Epithelial cell of esophagus (primary cell): ENCODE measurements at regions not wholly inside any gene's neighbourhood (a gene's known extent, or its start where the extent isn't known, plus 50 kb on each side); places are given as distances from the start of the nearest gene placed in this dataset.
A peak's percentile ranks its signal among the peaks of the same experiment; 100 is the strongest.

Source experiments
- DNase-seq: peaks from one replicate; pipeline ENCODE4 v3.0.0; 2010; ENCODE audit warnings: low read depth
- H3K4me3 ChIP-seq: 2 replicates; pipeline ENCODE4 v1.5.1; 2011; ENCODE audit warnings: mild to moderate bottlenecking, low read length, control low read depth
- CTCF ChIP-seq: IDR thresholded peaks from 2 replicates; pipeline ENCODE4 v1.5.1; 2011; ENCODE audit warnings: low read depth, mild to moderate bottlenecking, low read length, control low read depth, inconsistent platforms; ENCODE audit not compliant: insufficient read depth; ENCODE audit errors: missing control alignments

GRCh38 chr12:22796941-22797630, 172.1 kb downstream of the ETNK1 start:
- no peak overlapping the region for H3K4me3 ChIP-seq
- no peak for TF ChIP-seq CTCF
- DNase-seq = no peak

DNA sequence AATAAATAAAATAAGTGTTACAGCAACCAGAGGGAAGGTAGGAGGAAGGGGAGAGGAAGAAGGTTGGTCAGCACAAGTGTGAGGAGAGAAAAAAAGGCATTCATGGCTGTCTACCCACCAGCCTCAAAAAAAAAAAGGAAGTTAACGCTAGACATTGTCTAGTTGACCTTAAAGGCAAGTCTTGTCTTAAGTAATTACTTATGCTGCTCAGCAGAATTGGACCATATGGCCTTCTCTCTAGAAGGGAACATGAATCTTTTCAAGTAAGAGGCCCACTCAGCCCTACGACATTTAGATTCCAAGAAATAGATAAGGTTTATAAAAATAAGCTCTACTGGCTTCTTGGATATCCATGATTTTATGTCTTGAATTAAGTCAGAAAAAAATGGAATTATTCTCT, 172.7 kb downstream of the ETNK1 start:
- TF ChIP-seq CTCF = no peak
- no peak overlapping the region for H3K4me3 ChIP-seq
- DNase-seq = no peak

DNA sequence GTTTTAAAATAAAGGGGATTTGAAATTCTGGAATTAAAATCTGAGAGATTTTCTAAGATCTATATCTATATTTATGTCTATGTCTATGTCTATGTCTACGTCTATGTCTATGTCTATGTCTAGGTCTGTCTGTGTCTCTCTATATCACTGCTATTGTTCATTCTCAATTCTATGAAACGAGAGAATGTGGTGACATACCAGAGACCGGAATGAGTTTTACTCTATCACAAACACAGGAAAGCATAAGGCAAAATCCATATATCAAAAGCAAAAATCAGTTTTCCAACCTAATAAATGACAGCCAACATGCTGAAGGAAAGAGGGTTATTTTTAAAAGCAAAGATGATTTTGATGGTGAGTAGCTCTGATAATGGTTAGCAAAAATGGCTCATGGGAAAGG, 173.1 kb downstream of the ETNK1 start:
- TF ChIP-seq CTCF = no peak
- no peak overlapping the region for H3K4me3 ChIP-seq
- DNase-seq = no peak

GRCh38 chr12:22799503-22799902, 174.5 kb downstream of the ETNK1 start:
- TF ChIP-seq CTCF = no peak
- no peak overlapping the region for H3K4me3 ChIP-seq
- DNase-seq = no peak

DNA sequence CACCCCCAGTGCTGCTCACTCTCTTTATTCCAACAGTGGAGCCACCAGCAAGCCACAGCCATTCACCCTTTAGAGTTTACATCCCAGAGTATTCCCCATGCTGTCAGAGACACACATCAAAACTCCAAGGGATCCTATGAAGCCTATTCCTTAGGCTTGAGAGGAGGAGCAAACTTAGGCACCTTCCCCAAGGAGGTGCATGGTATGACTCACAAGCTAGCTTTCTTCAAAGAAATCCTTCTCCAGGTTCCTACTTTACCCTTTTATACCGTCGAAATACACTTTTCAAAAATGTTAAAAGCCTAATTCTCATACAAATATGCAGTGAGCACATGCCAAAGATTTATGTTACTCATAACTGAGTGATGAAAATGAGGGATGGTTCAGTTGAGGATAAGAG, 175.4 kb downstream of the ETNK1 start:
- DNase-seq = peak; percentile 8
- no peak overlapping the region for H3K4me3 ChIP-seq
- no peak for TF ChIP-seq CTCF

DNA sequence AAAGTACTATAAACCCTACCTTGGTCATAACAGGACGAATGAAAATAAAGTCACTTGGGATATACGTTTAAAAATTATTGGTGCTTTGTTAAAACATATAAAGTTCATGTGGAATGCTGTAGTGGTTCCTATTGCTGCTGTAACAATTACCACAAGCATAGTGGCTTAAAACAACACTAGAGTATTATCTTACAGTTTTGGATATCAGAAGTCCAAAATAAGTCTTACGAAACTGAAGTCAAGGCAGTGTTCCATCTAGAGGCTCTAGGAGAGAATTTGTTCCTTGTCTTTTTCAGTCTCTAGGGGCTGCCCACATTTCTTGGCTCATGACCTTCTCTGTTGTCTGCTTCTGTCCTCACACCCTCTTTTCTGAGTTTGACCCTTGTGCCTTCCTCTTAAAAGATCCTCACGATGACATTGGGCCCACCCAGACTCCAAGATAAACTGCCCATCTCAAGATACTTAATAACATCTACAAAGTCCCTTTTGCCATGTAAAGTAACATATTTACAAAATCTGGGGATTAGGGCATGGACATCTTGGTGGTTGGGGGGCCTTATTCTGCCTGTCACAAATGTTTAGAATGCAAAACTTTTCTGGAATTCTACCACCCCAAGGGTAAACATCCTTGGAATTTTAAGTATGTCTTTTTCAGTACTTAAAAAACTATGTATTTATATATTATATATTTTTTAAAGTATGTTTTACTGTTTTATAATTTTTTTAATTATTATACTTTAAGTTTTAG, 178.1 kb downstream of the ETNK1 start:
- H3K4me3 ChIP-seq = no peak overlapping the region
- DNase-seq = no peak
- TF ChIP-seq CTCF = no peak

- H3K4me3 ChIP-seq = no peak overlapping the region
- no peak for DNase-seq
- TF ChIP-seq CTCF = no peak
Measured at GRCh38 chr12:22803725-22804124, 178.8 kb downstream of the ETNK1 start.
